Left ventricle myocardium inferior (tissue), 1 donor: ENCODE measurements at regions not wholly inside any gene's neighbourhood (a gene's known extent, or its start where the extent isn't known, plus 50 kb on each side); places are given as distances from the start of the nearest gene placed in this dataset.

Experiments used
- DNase-seq: peaks from one replicate; pipeline ENCODE4 v3.0.0-alpha.2; 2020
- H3K27ac ChIP-seq: fragments of 200-600 bp; replicated peaks from 2 replicates; pipeline ENCODE4 v1.8.0; 2021
- H3K27me3 ChIP-seq: fragments of 200-600 bp; 2 replicates; pipeline ENCODE4 v1.8.0; 2021; ENCODE audit warnings: low read depth
- H3K36me3 ChIP-seq: fragments of 200-600 bp; 2 replicates; pipeline ENCODE4 v1.8.0; 2021
- H3K4me1 ChIP-seq: fragments of 200-600 bp; 2 replicates; pipeline ENCODE4 v1.8.0; 2021
- H3K4me3 ChIP-seq: fragments of 200-600 bp; 2 replicates; pipeline ENCODE4 v1.8.0; 2021; ENCODE audit warnings: mild to moderate bottlenecking, moderate library complexity
- H3K9me3 ChIP-seq: fragments of 200-600 bp; replicated peaks from 2 replicates; pipeline ENCODE4 v1.8.0; 2021
- intact Hi-C: fragments of 100-400 bp; cut with micrococcal nuclease; formaldehyde crosslinking; loops from one replicate; pipeline ENCODE4 v1.11.0; 2022
- TF ChIP-seq, protein P1 (sequence below): fragments of 200-600 bp; IDR thresholded peaks from 2 replicates; pipeline ENCODE4 v1.8.0; 2021; ENCODE audit warnings: antibody characterized with exemption, mild to moderate bottlenecking, borderline replicate concordance
- donor health status: DM: no; HTN: yes; CAD: no; lungs with severe emphysema.

- H3K27me3 ChIP-seq: peaks cover 75% of the 10 kb centered on the region
- no peaks in the 10 kb centered on the region for H3K9me3 ChIP-seq
- no peak overlapping the region for H3K27ac ChIP-seq
- intact Hi-C loops: no loop called here
- DNase-seq: no peak
- no peak overlapping the region for H3K4me3 ChIP-seq
- TF ChIP-seq, protein P1, sequence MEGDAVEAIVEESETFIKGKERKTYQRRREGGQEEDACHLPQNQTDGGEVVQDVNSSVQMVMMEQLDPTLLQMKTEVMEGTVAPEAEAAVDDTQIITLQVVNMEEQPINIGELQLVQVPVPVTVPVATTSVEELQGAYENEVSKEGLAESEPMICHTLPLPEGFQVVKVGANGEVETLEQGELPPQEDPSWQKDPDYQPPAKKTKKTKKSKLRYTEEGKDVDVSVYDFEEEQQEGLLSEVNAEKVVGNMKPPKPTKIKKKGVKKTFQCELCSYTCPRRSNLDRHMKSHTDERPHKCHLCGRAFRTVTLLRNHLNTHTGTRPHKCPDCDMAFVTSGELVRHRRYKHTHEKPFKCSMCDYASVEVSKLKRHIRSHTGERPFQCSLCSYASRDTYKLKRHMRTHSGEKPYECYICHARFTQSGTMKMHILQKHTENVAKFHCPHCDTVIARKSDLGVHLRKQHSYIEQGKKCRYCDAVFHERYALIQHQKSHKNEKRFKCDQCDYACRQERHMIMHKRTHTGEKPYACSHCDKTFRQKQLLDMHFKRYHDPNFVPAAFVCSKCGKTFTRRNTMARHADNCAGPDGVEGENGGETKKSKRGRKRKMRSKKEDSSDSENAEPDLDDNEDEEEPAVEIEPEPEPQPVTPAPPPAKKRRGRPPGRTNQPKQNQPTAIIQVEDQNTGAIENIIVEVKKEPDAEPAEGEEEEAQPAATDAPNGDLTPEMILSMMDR: no peak
- H3K36me3 ChIP-seq: no peaks in the 10 kb centered on the region
- H3K4me1 ChIP-seq: no peaks in the 10 kb centered on the region
Observed at GRCh38 chr10:131435232-131435631, 123.7 kb upstream of the TCERG1L start.

DNA sequence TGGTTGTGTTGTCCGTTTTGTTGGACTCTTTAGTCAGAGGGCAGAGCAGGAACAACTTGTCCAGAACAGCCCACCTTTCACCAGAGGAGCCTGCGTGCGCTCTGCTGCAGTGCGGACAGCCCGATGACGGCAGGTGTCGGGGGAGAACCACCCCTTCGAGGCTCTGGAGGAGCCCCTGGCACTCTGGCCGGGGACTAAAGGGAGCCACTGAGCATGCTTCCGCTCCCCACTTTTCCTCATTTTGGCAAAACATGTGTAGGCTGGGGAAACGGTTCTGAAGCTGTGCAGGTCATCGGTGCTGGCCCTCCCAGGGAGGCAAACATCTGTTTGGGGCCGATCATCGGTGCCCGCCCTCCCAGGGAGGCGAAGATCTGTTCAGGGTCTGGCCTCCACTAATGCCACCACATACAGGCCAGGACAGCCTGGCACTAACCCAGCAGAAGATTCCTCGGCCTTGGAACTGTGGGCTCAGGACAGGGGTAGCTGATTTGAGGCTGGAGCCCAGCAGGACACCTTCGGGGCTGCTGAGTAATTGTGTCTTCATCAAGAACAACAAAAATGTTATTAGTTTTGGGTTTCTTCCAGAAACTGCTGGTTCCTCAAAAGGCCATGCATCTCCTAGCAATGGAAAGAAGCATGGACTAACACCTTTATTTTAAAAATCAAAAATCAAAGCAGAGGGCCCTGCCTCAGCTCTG is 124.4 kb upstream of the TCERG1L start:
- intact Hi-C loops: no loop called here
- no peaks in the 10 kb centered on the region for H3K4me1 ChIP-seq
- H3K27ac ChIP-seq: no peak overlapping the region
- no peak overlapping the region for H3K4me3 ChIP-seq
- DNase-seq: no peak
- TF ChIP-seq, protein P1: no peak
- peaks cover 75% of the 10 kb centered on the region for H3K27me3 ChIP-seq
- H3K9me3 ChIP-seq: no peaks in the 10 kb centered on the region
- H3K36me3 ChIP-seq: no peaks in the 10 kb centered on the region

GRCh38 chr10:131436458-131436857 is 124.9 kb upstream of the TCERG1L start:
- Histone ChIP-seq H3K9me3 (no peaks in the 10 kb centered on the region), H3K4me3 (no peak overlapping the region), H3K36me3 (no peaks in the 10 kb centered on the region), H3K4me1 (no peaks in the 10 kb centered on the region), H3K27ac (no peak overlapping the region), H3K27me3 (peaks cover 75% of the 10 kb centered on the region)
- TF ChIP-seq, protein P1: no peak
- intact Hi-C loops: no loop called here
- no peak for DNase-seq

DNA sequence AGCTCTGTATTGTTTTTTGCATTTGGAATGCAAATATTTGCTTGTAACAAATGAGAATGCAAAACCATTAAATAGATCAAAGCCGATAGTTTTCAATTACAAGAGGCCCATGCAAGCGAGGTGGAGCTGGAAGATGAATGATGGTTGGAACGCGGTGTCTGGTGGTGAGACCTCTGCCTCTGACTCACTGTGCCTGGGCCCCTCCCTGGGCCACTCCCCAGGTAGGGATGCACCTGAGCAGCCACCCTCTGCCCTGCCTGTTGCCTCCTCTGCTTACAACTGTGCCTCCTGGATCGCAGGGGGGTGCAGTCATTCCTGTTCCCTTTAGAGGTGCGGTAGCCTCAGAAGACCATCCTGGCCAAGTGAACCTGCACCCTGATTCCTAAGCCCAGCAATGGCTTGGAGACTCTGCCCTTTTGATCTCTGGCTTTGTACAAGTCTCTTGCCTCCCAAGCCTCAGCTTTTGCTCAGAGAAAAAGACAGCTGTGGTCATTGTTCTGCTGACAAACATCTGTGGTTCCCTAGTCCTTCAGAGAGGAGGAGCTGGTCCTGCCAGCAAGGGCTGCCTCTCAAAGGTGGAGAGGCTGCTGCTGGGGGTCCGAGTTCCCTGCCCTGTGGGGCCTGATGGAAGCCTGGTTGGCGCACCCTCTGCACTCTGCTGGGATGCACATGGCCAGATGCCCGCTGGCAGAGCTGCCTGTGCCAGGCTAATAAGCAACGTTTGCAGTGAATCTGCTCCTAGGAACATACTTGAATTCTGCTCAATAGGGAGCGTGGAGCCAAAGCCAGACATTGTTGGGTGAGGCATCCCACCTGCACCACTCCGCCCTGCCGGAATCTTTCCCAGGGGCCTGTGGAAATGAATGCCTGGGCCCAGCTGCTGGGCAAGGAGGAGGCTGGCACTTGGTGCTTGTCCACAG is 126.3 kb upstream of the TCERG1L start:
- Histone ChIP-seq H3K36me3 (no peaks in the 10 kb centered on the region), H3K27ac (no peak overlapping the region), H3K9me3 (no peaks in the 10 kb centered on the region), H3K4me1 (no peaks in the 10 kb centered on the region), H3K4me3 (no peak overlapping the region), H3K27me3 (peaks cover 75% of the 10 kb centered on the region)
- TF ChIP-seq, protein P1: no peak
- DNase-seq: no peak
- intact Hi-C loops: no loop called here

- Histone ChIP-seq H3K27ac (no peak overlapping the region), H3K9me3 (no peaks in the 10 kb centered on the region), H3K4me3 (no peak overlapping the region), H3K27me3 (peaks cover 77% of the 10 kb centered on the region), H3K4me1 (no peaks in the 10 kb centered on the region), H3K36me3 (no peaks in the 10 kb centered on the region)
- TF ChIP-seq, protein P1: no peak
- intact Hi-C loops: no loop called here
- no peak for DNase-seq
Observed at GRCh38 chr10:131438665-131439064, 127.1 kb upstream of the TCERG1L start.
